H9 (cell line): ENCODE measurements at regions not wholly inside any gene's neighbourhood (a gene's known extent, or its start where the extent isn't known, plus 50 kb on each side); places are given as distances from the start of the nearest gene placed in this dataset.

Experiments
- DNase-seq: peaks from one replicate; pipeline ENCODE4 v3.0.0-alpha.2; 2017
- H2AFZ ChIP-seq: one replicate; pipeline ENCODE4 v1.6.1; 2013; ENCODE audit warnings: mild to moderate bottlenecking, low read length, control low read depth, moderate library complexity
- H2AK5ac ChIP-seq: 2 replicates; pipeline ENCODE4 v1.6.1; 2013; ENCODE audit warnings: low read length, control low read depth, mixed read lengths; ENCODE audit not compliant: insufficient read length
- H2BK120ac ChIP-seq: one replicate; pipeline ENCODE4 v1.6.1; 2013; ENCODE audit warnings: low read depth, mild to moderate bottlenecking, low read length, control low read depth, inconsistent platforms; ENCODE audit not compliant: poor library complexity, severe bottlenecking
- H2BK12ac ChIP-seq: 2 replicates; pipeline ENCODE4 v1.6.1; 2013; ENCODE audit warnings: low read length, control low read depth, mixed read lengths, low read depth; ENCODE audit not compliant: insufficient read length
- H2BK15ac ChIP-seq: 2 replicates; pipeline ENCODE4 v1.6.1; 2013; ENCODE audit warnings: low read depth, low read length, control low read depth
- H2BK20ac ChIP-seq: one replicate; pipeline ENCODE4 v1.6.1; 2013; ENCODE audit warnings: low read depth, mild to moderate bottlenecking, low read length, control low read depth, inconsistent platforms; ENCODE audit not compliant: poor library complexity, severe bottlenecking
- H2BK5ac ChIP-seq: 2 replicates; pipeline ENCODE4 v1.6.1; 2013; ENCODE audit warnings: low read length, control low read depth, mixed read lengths; ENCODE audit not compliant: insufficient read length
- H3K14ac ChIP-seq: 2 replicates; pipeline ENCODE4 v1.6.1; 2013; ENCODE audit warnings: low read length, control low read depth; ENCODE audit not compliant: insufficient read depth
- H3K18ac ChIP-seq: 2 replicates; pipeline ENCODE4 v1.6.1; 2013; ENCODE audit warnings: low read depth, mild to moderate bottlenecking, mixed read lengths, low read length, control low read depth; ENCODE audit not compliant: insufficient read length
- H3K23ac ChIP-seq: 2 replicates; pipeline ENCODE4 v1.6.1; 2013; ENCODE audit warnings: low read length, control low read depth, mixed read lengths, low read depth; ENCODE audit not compliant: insufficient read length
- H3K23me2 ChIP-seq: 2 replicates; pipeline ENCODE4 v1.6.1; 2013; ENCODE audit warnings: low read depth, mild to moderate bottlenecking, mixed read lengths, low read length, control low read depth; ENCODE audit not compliant: insufficient read length, poor library complexity, severe bottlenecking
- H3K27ac ChIP-seq: 2 replicates; pipeline ENCODE4 v1.5.1; 2013; ENCODE audit warnings: low read length, control low read depth, mixed read lengths, low read depth; ENCODE audit not compliant: insufficient read length
- H3K27me3 ChIP-seq: 2 replicates; pipeline ENCODE4 v1.6.1; 2013; ENCODE audit warnings: low read length, control low read depth, inconsistent platforms; ENCODE audit not compliant: insufficient read depth
- H3K4ac ChIP-seq: 2 replicates; pipeline ENCODE4 v1.6.1; 2013; ENCODE audit warnings: low read depth, mild to moderate bottlenecking, control low read depth, inconsistent platforms, low read length, moderate library complexity
- H3K4me1 ChIP-seq: 2 replicates; pipeline ENCODE4 v1.6.1; 2013; ENCODE audit warnings: low read length, control low read depth, inconsistent platforms; ENCODE audit not compliant: insufficient read depth
- H3K4me2 ChIP-seq: 2 replicates; pipeline ENCODE4 v1.6.1; 2013; ENCODE audit warnings: low read length, control low read depth, mixed read lengths; ENCODE audit not compliant: insufficient read length, insufficient read depth
- H3K56ac ChIP-seq: 2 replicates; pipeline ENCODE4 v1.6.1; 2013; ENCODE audit warnings: low read depth, mild to moderate bottlenecking, mixed read lengths, low read length, control low read depth; ENCODE audit not compliant: insufficient read length
- H3K79me1 ChIP-seq: 2 replicates; pipeline ENCODE4 v1.6.1; 2013; ENCODE audit warnings: low read depth, mild to moderate bottlenecking, moderate library complexity, low read length, control low read depth, inconsistent platforms; ENCODE audit not compliant: insufficient read depth, poor library complexity, severe bottlenecking
- H3K79me2 ChIP-seq: 2 replicates; pipeline ENCODE4 v1.6.1; 2013; ENCODE audit warnings: low read length, control low read depth, inconsistent platforms; ENCODE audit not compliant: insufficient read depth
- H3K9ac ChIP-seq: 2 replicates; pipeline ENCODE4 v1.6.1; 2013; ENCODE audit warnings: low read length, control low read depth, mixed read lengths; ENCODE audit not compliant: insufficient read length; ENCODE audit errors: extremely low read depth
- H3K9me3 ChIP-seq: one replicate; pipeline ENCODE4 v1.6.1; 2013; ENCODE audit warnings: low read depth, low read length, inconsistent platforms; ENCODE audit not compliant: control insufficient read depth
- H3T11ph ChIP-seq: one replicate; pipeline ENCODE4 v1.6.1; 2013; ENCODE audit warnings: mild to moderate bottlenecking, low read length, control low read depth, inconsistent platforms
- H4K20me1 ChIP-seq: one replicate; pipeline ENCODE4 v1.6.1; 2013; ENCODE audit not compliant: control insufficient read depth, insufficient read length, insufficient read depth
- H4K5ac ChIP-seq: 2 replicates; pipeline ENCODE4 v1.6.1; 2013; ENCODE audit warnings: low read depth, mild to moderate bottlenecking, mixed read lengths, low read length, control low read depth; ENCODE audit not compliant: insufficient read length
- H4K8ac ChIP-seq: replicated peaks from 2 replicates; pipeline ENCODE4 v1.6.1; 2013; ENCODE audit warnings: low read length, control low read depth, mixed read lengths, low read depth; ENCODE audit not compliant: insufficient read length
- H4K91ac ChIP-seq: 2 replicates; pipeline ENCODE4 v1.6.1; 2013; ENCODE audit warnings: low read depth, mild to moderate bottlenecking, moderate library complexity, mixed read lengths, low read length, control low read depth; ENCODE audit not compliant: insufficient read length
- H3K27ac Mint-ChIP-seq, 3 experiments: 2 replicates in 2 of 3; 3 replicates in 1 of 3; pipeline ENCODE4 v1.8.0; 2020 to 2021; ENCODE audit warnings: mixed read lengths in 3 of 3, mild to moderate bottlenecking in 1 of 3, moderate library complexity in 1 of 3
- H3K27me3 Mint-ChIP-seq: 2 replicates; pipeline ENCODE4 v1.8.0; 2021; ENCODE audit warnings: low read depth, mild to moderate bottlenecking, moderate library complexity, mixed read lengths
- H3K36me3 Mint-ChIP-seq, 3 experiments: 2 replicates in 2 of 3; 3 replicates in 1 of 3; pipeline ENCODE4 v1.8.0; 2020 to 2021; ENCODE audit warnings: low read depth in 3 of 3, mixed read lengths in 3 of 3; ENCODE audit not compliant: insufficient read depth in 1 of 3
- H3K4me1 Mint-ChIP-seq, 2 experiments: 2 replicates each; pipeline ENCODE4 v1.8.0; 2020; ENCODE audit warnings: mixed read lengths in 2 of 2
- H3K4me3 Mint-ChIP-seq, 2 experiments: 2 replicates in 1 of 2; 3 replicates in 1 of 2; pipeline ENCODE4 v1.8.0; 2020 to 2021; ENCODE audit warnings: mild to moderate bottlenecking in 2 of 2, mixed read lengths in 2 of 2, moderate library complexity in 1 of 2
- H3K9me3 Mint-ChIP-seq, 2 experiments: 2 replicates in 1 of 2; 3 replicates in 1 of 2; pipeline ENCODE4 v1.8.0; 2020; ENCODE audit warnings: mild to moderate bottlenecking in 2 of 2, mixed read lengths in 2 of 2, moderate library complexity in 1 of 2
- WGBS: extraction: QIAGEN DNeasy Blood & Tissue Kit; methylation state at CpG from one replicate; pipeline ENCODE4 v1.1.7; 2013; ENCODE audit warnings: missing lambda C conversion rate, low lambda C conversion rate, mixed read lengths; ENCODE audit not compliant: insufficient read length; ENCODE audit errors: extremely low coverage; 5-methylcytosine and 5-hydroxymethylcytosine counted together
- TF ChIP-seq, protein P1 (sequence below): fragments of 200-600 bp; sonication (generic); conservative IDR thresholded peaks from 3 replicates; pipeline ENCODE4 v1.8.0; 2021; ENCODE audit warnings: antibody characterized with exemption, mild to moderate bottlenecking

DNA sequence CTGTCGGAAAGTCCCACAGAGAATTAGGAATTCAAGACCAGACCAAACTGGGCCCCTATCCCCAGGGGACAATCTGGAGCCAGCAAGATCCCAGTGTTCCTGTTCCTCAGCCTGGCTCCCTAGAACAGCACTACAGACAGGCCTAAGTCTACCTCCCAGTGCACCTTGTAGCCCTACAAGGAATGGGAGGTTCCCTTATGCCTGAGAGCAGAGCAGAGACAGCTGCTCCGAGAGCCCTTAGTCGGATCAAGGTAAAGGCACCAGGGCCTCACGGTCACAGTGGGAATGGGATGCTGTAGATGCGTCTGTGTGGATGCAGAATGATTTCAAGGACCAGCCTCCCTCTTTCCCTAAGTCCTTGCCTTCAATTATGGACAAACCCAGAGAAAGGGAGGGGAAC, 204.5 kb upstream of the STXBP5 start:
- Histone ChIP-seq H2BK15ac (no peak overlapping the region), H4K5ac (no peak overlapping the region), H3K4me1 (no peaks in the 10 kb centered on the region), H3K56ac (no peak overlapping the region), H3K27ac (no peak overlapping the region), H3K9ac (no peak overlapping the region), H2BK5ac (no peak overlapping the region), H3K4ac (no peak overlapping the region), H4K20me1 (no peaks in the 10 kb centered on the region), H3K79me1 (no peaks in the 10 kb centered on the region), H2AK5ac (no peak overlapping the region), H4K8ac (no peak overlapping the region), H2BK12ac (no peak overlapping the region), H3K23ac (no peak overlapping the region), H3K18ac (no peak overlapping the region), H3K4me2 (no peak overlapping the region), H4K91ac (no peak overlapping the region), H3K23me2 (no peaks in the 10 kb centered on the region), H3K27me3 (no peaks in the 10 kb centered on the region), H2BK120ac (no peak overlapping the region), H2AFZ (no peak overlapping the region), H3K14ac (no peak overlapping the region), H3T11ph (no peak overlapping the region), H2BK20ac (no peak overlapping the region), H3K79me2 (no peaks in the 10 kb centered on the region), H3K9me3 (no peaks in the 10 kb centered on the region)
- no peaks in the 10 kb centered on the region for H3K27me3 Mint-ChIP-seq
- H3K9me3 Mint-ChIP-seq = no peaks in the 10 kb centered on the region
- H3K4me3 Mint-ChIP-seq = no peak overlapping the region
- H3K4me1 Mint-ChIP-seq = peaks cover 15 to 17% of the 10 kb centered on the region in 2 experiments
- H3K27ac Mint-ChIP-seq = no peak overlapping the region; a peak in 1 of 7 replicates
- no peaks in the 10 kb centered on the region for H3K36me3 Mint-ChIP-seq
- WGBS = no CpG with 5 or more reads among the region's 5 CpGs
- peak; percentile 30 for DNase-seq
- TF ChIP-seq, protein P1, sequence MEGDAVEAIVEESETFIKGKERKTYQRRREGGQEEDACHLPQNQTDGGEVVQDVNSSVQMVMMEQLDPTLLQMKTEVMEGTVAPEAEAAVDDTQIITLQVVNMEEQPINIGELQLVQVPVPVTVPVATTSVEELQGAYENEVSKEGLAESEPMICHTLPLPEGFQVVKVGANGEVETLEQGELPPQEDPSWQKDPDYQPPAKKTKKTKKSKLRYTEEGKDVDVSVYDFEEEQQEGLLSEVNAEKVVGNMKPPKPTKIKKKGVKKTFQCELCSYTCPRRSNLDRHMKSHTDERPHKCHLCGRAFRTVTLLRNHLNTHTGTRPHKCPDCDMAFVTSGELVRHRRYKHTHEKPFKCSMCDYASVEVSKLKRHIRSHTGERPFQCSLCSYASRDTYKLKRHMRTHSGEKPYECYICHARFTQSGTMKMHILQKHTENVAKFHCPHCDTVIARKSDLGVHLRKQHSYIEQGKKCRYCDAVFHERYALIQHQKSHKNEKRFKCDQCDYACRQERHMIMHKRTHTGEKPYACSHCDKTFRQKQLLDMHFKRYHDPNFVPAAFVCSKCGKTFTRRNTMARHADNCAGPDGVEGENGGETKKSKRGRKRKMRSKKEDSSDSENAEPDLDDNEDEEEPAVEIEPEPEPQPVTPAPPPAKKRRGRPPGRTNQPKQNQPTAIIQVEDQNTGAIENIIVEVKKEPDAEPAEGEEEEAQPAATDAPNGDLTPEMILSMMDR = no peak
